PC-9 (cell line): ENCODE measurements at regions not wholly inside any gene's neighbourhood (a gene's known extent, or its start where the extent isn't known, plus 50 kb on each side); places are given as distances from the start of the nearest gene placed in this dataset.

ENCODE experiments used
- BruUV-seq: library from RNA; stranded (reverse); fragments of 400-500 nt; replicated peaks from 2 replicates; lab custom pipeline; 2021; lab: Mats Ljungman, UMichigan
- CTCF ChIA-PET: fragments of 300-600 bp; sonication (Branson Sonifier 250); formaldehyde crosslinking; loops from one replicate; lab custom pipeline; 2022; ENCODE audit warnings: antibody characterized with exemption; lab: Charles Lee
- POLR2A ChIA-PET: fragments of 300-600 bp; sonication (Branson Sonifier 250); formaldehyde crosslinking; loops from one replicate; lab custom pipeline; 2022; ENCODE audit warnings: antibody characterized with exemption; ENCODE audit not compliant: unreplicated experiment; lab: Charles Lee
- DNase-seq, 2 experiments: peaks; one replicate each; pipeline versions ENCODE4 v3.0.0 to v3.0.0-alpha.2; 2015 to 2022; ENCODE audit warnings: mixed read lengths in 1 of 2
- H2AFZ ChIP-seq: fragments of 200-600 bp; sonication (generic); 2 replicates; pipeline ENCODE4 v1.8.1; 2017; ENCODE audit warnings: antibody characterized with exemption
- H3F3A ChIP-seq: fragments of 200-600 bp; sonication (generic); 2 replicates; pipeline ENCODE4 v1.8.1; 2017; ENCODE audit warnings: antibody characterized with exemption, mild to moderate bottlenecking, low read depth; ENCODE audit not compliant: insufficient read depth
- H3K27ac ChIP-seq: fragments of 200-600 bp; sonication (generic); 2 replicates; pipeline ENCODE4 v1.6.1; 2016; ENCODE audit warnings: mixed run types
- H3K27me3 ChIP-seq: fragments of 200-600 bp; sonication (generic); 2 replicates; pipeline ENCODE4 v1.6.1; 2016; ENCODE audit warnings: low read depth, mixed run types; ENCODE audit not compliant: insufficient read depth
- H3K36me3 ChIP-seq: fragments of 200-600 bp; sonication (generic); 2 replicates; pipeline ENCODE4 v1.6.1; 2016; ENCODE audit warnings: low read depth, mixed run types
- H3K4me1 ChIP-seq: fragments of 200-600 bp; sonication (generic); replicated peaks from 2 replicates; pipeline ENCODE4 v1.6.1; 2016; ENCODE audit warnings: mixed run types; ENCODE audit not compliant: insufficient read depth
- H3K4me2 ChIP-seq: fragments of 200-600 bp; sonication (generic); 2 replicates; pipeline ENCODE4 v1.6.1; 2017; ENCODE audit warnings: mixed run types
- H3K4me3 ChIP-seq: fragments of 200-600 bp; sonication (generic); 2 replicates; pipeline ENCODE4 v1.6.1; 2016; ENCODE audit warnings: mixed run types
- H3K79me2 ChIP-seq: fragments of 200-600 bp; sonication (generic); 2 replicates; pipeline ENCODE4 v1.6.1; 2017; ENCODE audit warnings: low read depth, mixed run types
- H3K9me2 ChIP-seq: fragments of 200-600 bp; sonication (generic); 2 replicates; pipeline ENCODE4 v1.8.1; 2017; ENCODE audit warnings: mild to moderate bottlenecking; ENCODE audit not compliant: insufficient read depth
- H3K9me3 ChIP-seq: fragments of 200-600 bp; sonication (generic); 2 replicates; pipeline ENCODE4 v1.8.1; 2016; ENCODE audit warnings: low read depth; ENCODE audit not compliant: insufficient read depth
- H4K20me1 ChIP-seq: fragments of 200-600 bp; sonication (generic); 2 replicates; pipeline ENCODE4 v1.8.1; 2017; ENCODE audit not compliant: insufficient read depth
- CTCF ChIP-seq: fragments of 200-600 bp; sonication (generic); conservative IDR thresholded peaks from 2 replicates; pipeline ENCODE4 v1.6.1; 2017; ENCODE audit warnings: mixed run types, antibody characterized with exemption, mild to moderate bottlenecking, moderate library complexity
- EZH2 ChIP-seq: fragments of 200-600 bp; sonication (generic); IDR thresholded peaks from 2 replicates; pipeline ENCODE4 v1.8.0; 2017; ENCODE audit warnings: antibody characterized with exemption, low read depth
- intact Hi-C: fragments of 100-400 bp; cut with micrococcal nuclease; formaldehyde crosslinking; loops from one replicate; pipeline ENCODE4 v1.10.0; 2022; ENCODE audit not compliant: unreplicated experiment

GRCh38 chr11:81756864-81757595 lies 976.6 kb downstream of the FAM181B start:
- BruUV-seq = no TSS peak
- H3F3A ChIP-seq = no peaks in the 10 kb centered on the region
- CTCF ChIA-PET = no interaction called here
- no peaks in the 10 kb centered on the region for H3K79me2 ChIP-seq
- H3K27me3 ChIP-seq = no peaks in the 10 kb centered on the region
- no peaks in the 10 kb centered on the region; the same call in 1 of the 2 replicates for H3K9me2 ChIP-seq
- intact Hi-C loops = no loop called here
- no peak for DNase-seq
- H3K4me2 ChIP-seq = no peak overlapping the region
- no peaks in the 10 kb centered on the region for H3K4me1 ChIP-seq
- H3K27ac ChIP-seq = no peak overlapping the region
- no peak overlapping the region for H2AFZ ChIP-seq
- no peak for TF ChIP-seq CTCF
- TF ChIP-seq EZH2 = no peak
- no peaks in the 10 kb centered on the region for H4K20me1 ChIP-seq
- POLR2A ChIA-PET = no interaction called here
- H3K36me3 ChIP-seq = no peaks in the 10 kb centered on the region
- no peak overlapping the region for H3K4me3 ChIP-seq
- H3K9me3 ChIP-seq = no peaks in the 10 kb centered on the region

- TF ChIP-seq CTCF (no peak), EZH2 (no peak)
- no peaks in the 10 kb centered on the region for H4K20me1 ChIP-seq
- H3K4me2 ChIP-seq = no peak overlapping the region
- intact Hi-C loops = no loop called here
- no peaks in the 10 kb centered on the region for H3K4me1 ChIP-seq
- H2AFZ ChIP-seq = no peak overlapping the region
- no peak overlapping the region for H3K4me3 ChIP-seq
- H3K36me3 ChIP-seq = no peaks in the 10 kb centered on the region
- ChIA-PET CTCF (no interaction called here), POLR2A (no interaction called here)
- H3K79me2 ChIP-seq = no peaks in the 10 kb centered on the region
- no peak for DNase-seq
- H3F3A ChIP-seq = no peaks in the 10 kb centered on the region
- no peaks in the 10 kb centered on the region for H3K27me3 ChIP-seq
- H3K9me2 ChIP-seq = no peaks in the 10 kb centered on the region
- H3K27ac ChIP-seq = no peak overlapping the region
- no peaks in the 10 kb centered on the region for H3K9me3 ChIP-seq
- no TSS peak for BruUV-seq
Observed at GRCh38 chr11:81749245-81749644, 984.4 kb downstream of the FAM181B start.

GRCh38 chr11:81744336-81745116 lies 989.1 kb downstream of the FAM181B start:
- Histone ChIP-seq H2AFZ (no peak overlapping the region), H3K9me2 (no peaks in the 10 kb centered on the region), H3K4me3 (no peak overlapping the region), H3F3A (no peaks in the 10 kb centered on the region), H3K79me2 (no peaks in the 10 kb centered on the region), H3K36me3 (no peaks in the 10 kb centered on the region), H3K27me3 (no peaks in the 10 kb centered on the region), H4K20me1 (no peaks in the 10 kb centered on the region), H3K4me2 (no peak overlapping the region), H3K27ac (no peak overlapping the region), H3K9me3 (no peaks in the 10 kb centered on the region), H3K4me1 (no peaks in the 10 kb centered on the region)
- no TSS peak for BruUV-seq
- TF ChIP-seq CTCF = no peak
- no peak for TF ChIP-seq EZH2
- no peak for DNase-seq
- POLR2A ChIA-PET = no interaction called here
- CTCF ChIA-PET = no interaction called here
- intact Hi-C loops = no loop called here
